CD1c-positive myeloid dendritic cell (primary cell): ENCODE measurements at regions not wholly inside any gene's neighbourhood (a gene's known extent, or its start where the extent isn't known, plus 50 kb on each side); places are given as distances from the start of the nearest gene placed in this dataset.

Experiments
- DNase-seq: peaks from one replicate; pipeline ENCODE4 v3.0.0-alpha.2; 2016; ENCODE audit errors: extremely low spot score

- DNase-seq = no peak
Observed at GRCh38 chr10:92747066-92747465, 57.3 kb downstream of the HHEX start.

GRCh38 chr10:92747600-92747999 is 57.8 kb downstream of the HHEX start:
- no peak for DNase-seq

- peak; percentile 52 for DNase-seq
Observed at GRCh38 chr10:92750791-92751533, 61.2 kb downstream of the HHEX start.

- DNase-seq = no peak
Observed at GRCh38 chr10:92751534-92751811, 61.7 kb downstream of the HHEX start.

GRCh38 chr10:92751827-92752226 is 62.1 kb downstream of the HHEX start:
- no peak for DNase-seq

GRCh38 chr10:92753865-92754264 is 64.1 kb downstream of the HHEX start:
- no peak for DNase-seq

GRCh38 chr10:92755725-92756124 is 66.0 kb downstream of the HHEX start:
- no peak for DNase-seq

- DNase-seq = peak; percentile 74
Observed at GRCh38 chr10:92756201-92757065, 66.7 kb downstream of the HHEX start.

GRCh38 chr10:92757066-92757710 is 67.4 kb downstream of the HHEX start:
- peak; percentile 88 for DNase-seq

GRCh38 chr10:92757711-92758104 is 68.0 kb downstream of the HHEX start:
- DNase-seq = no peak

- no peak for DNase-seq
Observed at GRCh38 chr10:92758594-92758993, 68.8 kb downstream of the HHEX start.

- DNase-seq = no peak
Observed at GRCh38 chr10:92760609-92761008, 70.9 kb downstream of the HHEX start.

- no peak for DNase-seq
Observed at GRCh38 chr10:92761571-92761970, 71.8 kb downstream of the HHEX start.

GRCh38 chr10:92763634-92764155 is 73.9 kb downstream of the HHEX start:
- DNase-seq = no peak

GRCh38 chr10:92766451-92766850 is 76.7 kb downstream of the HHEX start:
- DNase-seq = no peak

- no peak for DNase-seq
Observed at GRCh38 chr10:92768104-92768503, 78.3 kb downstream of the HHEX start.

GRCh38 chr10:92773776-92774175 is 74.5 kb upstream of the EXOC6 start:
- DNase-seq = no peak

GRCh38 chr10:92778091-92778490 is 70.2 kb upstream of the EXOC6 start:
- DNase-seq = no peak

- DNase-seq = no peak
Observed at GRCh38 chr10:92785118-92785517, 63.2 kb upstream of the EXOC6 start.

- DNase-seq = no peak
Observed at GRCh38 chr10:92787557-92788152, 60.7 kb upstream of the EXOC6 start.

GRCh38 chr10:92789067-92789466 is 59.3 kb upstream of the EXOC6 start:
- no peak for DNase-seq

- DNase-seq = no peak
Observed at GRCh38 chr10:92789786-92790185, 58.5 kb upstream of the EXOC6 start.
